ENCODE measurements at regions not wholly inside any gene's neighbourhood (a gene's known extent, or its start where the extent isn't known, plus 50 kb on each side); places are given as distances from the start of the nearest gene placed in this dataset.
"Not testable (repeated sequence)": the region's sequence is repeated elsewhere in the genome, so short reads cannot be mapped to it uniquely, and the experiment has no call there.

- DNase-seq (ENCODE audit: low read depth in 1 of 2, low spot score in 1 of 2): no peak
- in situ Hi-C loops (cut with HindIII; ENCODE audit: low pct_unique_long_range_greater_than_20kb, low sequenced_read_pairs): no loop called here
- TF ChIP-seq JUND (IDR thresholded peaks at IDR 0.05; ENCODE audit: low read depth): no peak
Measured at GRCh38 chr21:38900499-38900898, 94.8 kb downstream of the ETS2 start.

GRCh38 chr21:38899985-38900384, 94.3 kb downstream of the ETS2 start:
- in situ Hi-C loops (cut with HindIII; ENCODE audit: low pct_unique_long_range_greater_than_20kb, low sequenced_read_pairs); DNase-seq (ENCODE audit: low read depth in 1 of 2, low spot score in 1 of 2): not testable (repeated sequence)

- no peak for DNase-seq (ENCODE audit: low read depth in 1 of 2, low spot score in 1 of 2)
- in situ Hi-C loops (cut with HindIII; ENCODE audit: low pct_unique_long_range_greater_than_20kb, low sequenced_read_pairs): no loop called here
- TF ChIP-seq JUND (IDR thresholded peaks at IDR 0.05; ENCODE audit: low read depth): no peak
Measured at GRCh38 chr21:38899277-38899947, 93.7 kb downstream of the ETS2 start.

GRCh38 chr21:38898422-38899096, 92.8 kb downstream of the ETS2 start:
- DNase-seq (ENCODE audit: low read depth in 1 of 2, low spot score in 1 of 2): no peak
- TF ChIP-seq JUND (IDR thresholded peaks at IDR 0.05; ENCODE audit: low read depth): no peak
- in situ Hi-C loops (cut with HindIII; ENCODE audit: low pct_unique_long_range_greater_than_20kb, low sequenced_read_pairs): no loop called here

DNA sequence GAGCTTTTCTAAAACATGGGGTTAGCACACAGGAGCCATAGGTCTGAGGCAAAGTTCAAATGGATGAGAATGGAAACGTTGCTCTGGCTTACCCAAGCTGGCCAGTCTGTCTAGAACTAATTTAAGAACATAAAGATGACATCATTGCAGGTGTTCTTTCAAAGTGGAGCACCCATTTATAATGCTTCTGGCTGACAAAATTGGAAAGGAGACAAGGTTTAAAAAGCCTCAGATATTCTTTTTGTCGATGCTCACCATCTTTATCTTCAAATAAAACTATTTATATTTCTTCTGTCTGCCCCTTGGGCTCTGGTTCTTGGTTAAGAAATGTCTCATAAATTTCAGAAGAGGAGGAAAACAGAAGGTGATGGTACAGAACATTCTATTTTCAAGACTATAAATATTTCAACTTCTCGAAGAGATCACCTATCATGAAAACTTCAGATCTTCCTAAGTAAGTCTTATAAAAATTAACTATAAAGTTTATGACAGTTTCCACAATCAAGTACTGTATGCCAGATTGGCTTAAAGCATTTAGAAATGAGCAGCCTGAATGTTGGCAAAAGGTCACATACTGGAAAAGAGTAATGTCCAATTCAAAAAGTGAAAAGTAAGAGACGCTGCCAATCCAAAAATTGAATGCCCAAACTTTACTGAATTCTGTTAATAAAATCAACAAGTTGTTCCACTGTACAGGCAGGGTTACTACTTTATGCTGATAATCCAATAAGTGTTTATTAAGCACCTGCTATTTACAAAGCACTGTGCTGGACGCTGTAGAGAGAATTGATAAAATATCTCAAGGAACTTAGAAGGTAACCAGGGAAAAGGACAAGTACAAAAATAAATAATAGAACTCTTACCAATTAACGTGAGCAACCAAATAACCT, 92.0 kb downstream of the ETS2 start:
- TF ChIP-seq JUND (IDR thresholded peaks at IDR 0.05; ENCODE audit: low read depth): no peak
- in situ Hi-C loops (cut with HindIII; ENCODE audit: low pct_unique_long_range_greater_than_20kb, low sequenced_read_pairs): no loop called here
- no peak for DNase-seq (ENCODE audit: low read depth in 1 of 2, low spot score in 1 of 2)

- TF ChIP-seq JUND (IDR thresholded peaks at IDR 0.05; ENCODE audit: low read depth): no peak
- in situ Hi-C loops (cut with HindIII; ENCODE audit: low pct_unique_long_range_greater_than_20kb, low sequenced_read_pairs): no loop called here
- DNase-seq (ENCODE audit: low read depth in 1 of 2, low spot score in 1 of 2): no peak
Measured at GRCh38 chr21:38894899-38895298, 89.2 kb downstream of the ETS2 start.

DNA sequence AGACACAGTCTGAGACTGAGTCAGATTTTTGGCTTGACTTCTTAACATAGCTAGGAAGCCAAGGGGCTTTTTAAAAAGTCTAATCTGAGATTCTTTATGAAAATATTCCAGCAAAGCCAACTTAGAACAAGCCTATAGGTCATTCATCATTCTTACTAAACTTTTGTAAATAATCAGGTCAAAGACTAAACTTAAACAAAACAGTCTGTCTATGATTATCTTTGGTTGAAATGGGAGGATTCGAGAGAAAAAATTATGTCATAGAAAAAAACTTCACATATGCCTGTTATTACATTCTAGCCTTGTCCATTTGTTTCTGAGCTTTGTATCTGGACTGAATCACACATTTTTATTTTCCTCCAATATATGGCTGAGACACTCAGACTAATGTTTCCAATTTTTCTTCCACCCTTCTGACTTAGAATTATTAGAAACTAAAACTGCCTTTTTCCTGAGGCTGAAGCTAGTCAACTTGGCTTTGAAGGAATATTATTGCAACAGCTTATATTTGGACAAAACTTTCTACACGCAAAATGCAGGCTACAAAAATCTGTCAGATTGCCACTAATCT, 83.3 kb downstream of the ETS2 start:
- in situ Hi-C loops (cut with HindIII; ENCODE audit: low pct_unique_long_range_greater_than_20kb, low sequenced_read_pairs): no loop called here

GRCh38 chr21:38887749-38888148, 82.0 kb downstream of the ETS2 start:
- in situ Hi-C loops (cut with HindIII; ENCODE audit: low pct_unique_long_range_greater_than_20kb, low sequenced_read_pairs): no loop called here
- TF ChIP-seq JUND (IDR thresholded peaks at IDR 0.05; ENCODE audit: low read depth): no peak
- DNase-seq (ENCODE audit: low read depth in 1 of 2, low spot score in 1 of 2): no peak

More for the DNA sequence above, 83.3 kb downstream of the ETS2 start:
- no peak for TF ChIP-seq JUND (IDR thresholded peaks at IDR 0.05; ENCODE audit: low read depth)
- DNase-seq (ENCODE audit: low read depth in 1 of 2, low spot score in 1 of 2): no peak

DNA sequence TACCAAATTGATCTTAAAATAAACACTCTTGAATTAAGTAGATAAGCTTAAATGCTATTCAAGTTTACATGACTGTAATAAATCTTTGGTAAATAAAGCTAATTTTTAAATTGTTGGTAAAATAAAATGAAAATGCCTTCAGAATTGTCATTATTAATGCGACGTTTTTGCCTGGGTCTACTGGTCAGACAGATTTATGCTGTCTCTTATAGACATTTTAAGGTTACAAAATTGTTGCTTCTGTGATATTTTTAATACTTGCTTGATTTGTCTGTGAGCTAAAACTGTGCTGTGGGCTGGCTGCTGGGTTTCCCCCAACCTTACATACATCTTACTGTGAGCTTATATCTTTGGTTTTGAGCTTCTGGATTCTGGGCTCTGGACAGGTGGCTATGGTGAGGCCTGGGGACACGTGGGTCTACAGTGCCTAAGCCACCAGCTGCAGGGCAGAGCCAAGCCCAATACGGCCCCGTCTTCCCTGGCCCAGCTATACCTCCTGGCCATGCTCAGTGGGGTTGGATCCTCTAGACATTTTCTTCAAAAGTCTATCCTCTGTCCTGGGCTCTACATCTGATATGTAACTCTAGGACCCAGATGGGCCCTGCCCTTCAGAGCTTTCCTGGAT, 81.4 kb downstream of the ETS2 start:
- in situ Hi-C loops (cut with HindIII; ENCODE audit: low pct_unique_long_range_greater_than_20kb, low sequenced_read_pairs): no loop called here
- no peak for DNase-seq (ENCODE audit: low read depth in 1 of 2, low spot score in 1 of 2)
- no peak for TF ChIP-seq JUND (IDR thresholded peaks at IDR 0.05; ENCODE audit: low read depth)

- in situ Hi-C loops (cut with HindIII; ENCODE audit: low pct_unique_long_range_greater_than_20kb, low sequenced_read_pairs): no loop called here
- TF ChIP-seq JUND (IDR thresholded peaks at IDR 0.05; ENCODE audit: low read depth): no peak
- DNase-seq (ENCODE audit: low read depth in 1 of 2, low spot score in 1 of 2): no peak
Measured at GRCh38 chr21:38885909-38886308, 80.2 kb downstream of the ETS2 start.

GRCh38 chr21:38884440-38884839, 78.7 kb downstream of the ETS2 start:
- no peak for TF ChIP-seq JUND (IDR thresholded peaks at IDR 0.05; ENCODE audit: low read depth)
- in situ Hi-C loops (cut with HindIII; ENCODE audit: low pct_unique_long_range_greater_than_20kb, low sequenced_read_pairs): no loop called here
- DNase-seq (ENCODE audit: low read depth in 1 of 2, low spot score in 1 of 2): no peak

DNA sequence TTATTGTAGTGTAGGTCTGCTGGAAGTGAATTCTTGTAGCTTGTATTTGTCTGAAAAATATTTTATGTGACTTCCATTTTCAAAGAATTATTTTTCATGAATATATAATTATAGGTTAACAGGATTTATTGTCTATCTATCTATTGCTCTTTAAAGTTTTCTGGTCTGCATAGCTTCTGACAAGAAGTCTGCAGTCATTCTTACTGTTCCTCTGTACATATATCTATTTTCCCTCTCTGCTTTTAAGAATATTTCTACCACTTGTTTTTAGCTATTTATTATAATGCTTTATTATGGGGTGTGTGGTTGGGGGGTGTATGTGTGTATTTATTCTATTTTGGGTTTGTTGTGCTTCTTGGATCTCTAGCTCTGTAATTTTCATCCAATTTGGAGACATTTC, 77.4 kb downstream of the ETS2 start:
- DNase-seq (ENCODE audit: low read depth in 1 of 2, low spot score in 1 of 2): no peak
- in situ Hi-C loops (cut with HindIII; ENCODE audit: low pct_unique_long_range_greater_than_20kb, low sequenced_read_pairs): no loop called here
- no peak for TF ChIP-seq JUND (IDR thresholded peaks at IDR 0.05; ENCODE audit: low read depth)
